ENCODE measurements at regions not wholly inside any gene's neighbourhood (a gene's known extent, or its start where the extent isn't known, plus 50 kb on each side); places are given as distances from the start of the nearest gene placed in this dataset.
"Not testable (repeated sequence)": the region's sequence is repeated elsewhere in the genome, so short reads cannot be mapped to it uniquely, and the experiment has no call there.

DNA sequence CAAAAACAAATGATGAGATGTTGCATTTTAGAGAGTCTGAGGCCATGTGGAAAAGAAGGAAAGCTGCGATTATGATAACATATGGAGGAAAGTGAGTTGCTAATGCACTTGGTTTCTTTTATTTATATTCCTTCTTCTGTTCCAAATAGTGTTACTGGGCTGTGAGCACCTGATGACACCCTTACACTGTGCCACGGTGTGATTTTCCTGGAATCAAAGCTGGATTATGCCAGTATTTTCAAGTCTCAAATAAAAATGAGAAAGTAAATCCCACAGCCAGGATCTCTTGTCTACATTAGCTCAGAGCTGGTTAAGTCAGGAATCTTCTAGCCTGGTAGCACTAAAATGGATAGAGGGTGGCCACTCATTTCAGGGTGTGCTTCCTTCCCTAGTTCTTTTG is 670.8 kb downstream of the TDRD15 start:
- DNase-seq, result no peak

GRCh38 chr2:21800356-21800755 is 676.6 kb downstream of the TDRD15 start:
- DNase-seq, result no peak

- DNase-seq, result no peak
Observed at GRCh38 chr2:21803550-21803949, 679.8 kb downstream of the TDRD15 start.

- no peak for DNase-seq
Observed at GRCh38 chr2:21804151-21804550, 680.4 kb downstream of the TDRD15 start.

DNA sequence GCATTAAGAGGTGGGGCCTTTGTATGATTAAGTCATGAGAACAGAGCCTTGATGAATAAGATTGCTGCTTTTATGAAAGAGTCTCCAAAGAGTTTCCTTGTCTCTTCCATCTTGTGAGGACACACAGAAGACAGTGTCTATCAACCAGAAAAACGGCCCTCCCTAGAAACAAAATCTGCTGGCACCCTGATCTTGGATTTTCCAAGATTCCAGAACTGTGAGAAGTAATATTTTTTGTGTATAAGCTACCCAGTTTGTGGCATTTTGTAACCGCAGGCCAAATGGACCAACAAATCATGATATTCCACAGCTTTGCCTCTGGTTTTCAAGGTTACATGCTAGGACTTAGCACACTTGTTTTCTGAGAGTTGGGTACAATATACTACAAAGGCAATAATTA is 687.8 kb downstream of the TDRD15 start:
- DNase-seq, result no peak

- DNase-seq, result no peak
Observed at GRCh38 chr2:21812766-21813165, 689.0 kb downstream of the TDRD15 start.

DNA sequence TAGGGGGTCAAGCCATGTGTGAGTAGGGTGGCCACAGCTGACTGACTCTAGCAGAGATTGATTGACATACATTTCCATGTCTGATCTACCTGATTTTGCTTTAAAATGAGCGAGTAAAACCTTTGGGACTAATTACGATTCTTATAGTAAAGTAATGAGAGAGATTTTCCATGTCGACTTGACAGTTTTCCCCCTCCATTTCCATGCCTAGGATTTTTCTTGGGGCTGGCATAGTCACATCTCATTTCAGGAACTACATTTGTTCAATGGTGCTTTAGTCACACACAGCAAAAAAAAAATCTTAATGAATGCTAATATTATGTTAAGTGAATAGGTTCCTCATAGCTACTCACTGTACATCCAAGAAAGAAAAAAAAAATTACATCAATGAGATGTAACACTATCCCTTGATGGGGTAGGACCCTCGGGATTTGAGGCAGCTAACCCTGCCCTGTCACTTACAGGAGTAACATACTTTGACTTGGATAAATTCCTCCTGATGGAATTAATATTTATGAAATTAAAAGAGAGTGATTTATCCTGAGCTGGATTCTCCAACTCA is 690.9 kb downstream of the TDRD15 start:
- no peak for DNase-seq

DNA sequence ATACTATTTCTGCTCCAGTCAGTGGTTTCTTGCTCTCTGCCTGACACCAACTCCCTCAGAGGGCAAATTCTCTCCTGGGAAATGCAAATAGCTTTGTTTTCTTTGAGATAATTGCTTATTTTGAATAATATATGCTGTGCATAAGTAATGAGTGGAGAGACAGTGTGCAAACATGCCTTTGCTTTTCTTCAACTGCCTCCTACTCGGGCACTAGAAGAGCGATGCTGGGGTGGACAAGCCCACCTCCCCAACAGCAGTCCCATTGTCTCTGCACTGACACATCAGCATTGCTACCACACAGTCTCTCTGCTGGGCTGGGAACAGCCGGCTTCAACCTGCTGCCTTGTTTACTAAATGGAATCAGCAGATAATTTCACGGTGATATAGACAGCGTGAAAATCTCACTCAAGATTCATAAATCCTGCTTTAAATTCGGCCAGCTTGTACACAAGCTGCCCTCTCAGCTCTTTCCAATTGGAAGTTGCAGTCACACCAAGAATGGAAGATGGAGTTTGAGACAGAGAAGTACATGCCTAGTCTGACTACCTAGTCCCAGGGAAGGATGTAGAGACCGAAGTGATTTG is 694.5 kb downstream of the TDRD15 start:
- DNase-seq, result no peak

GRCh38 chr2:21819454-21819853 is 695.7 kb downstream of the TDRD15 start:
- DNase-seq, result no peak

- DNase-seq, result no peak
Observed at GRCh38 chr2:21820271-21820670, 696.5 kb downstream of the TDRD15 start.

- DNase-seq, result no peak
Observed at GRCh38 chr2:21821672-21822227, 698.0 kb downstream of the TDRD15 start.

GRCh38 chr2:21822505-21822904 is 698.7 kb downstream of the TDRD15 start:
- no peak for DNase-seq

GRCh38 chr2:21833767-21834166 is 710.0 kb downstream of the TDRD15 start:
- DNase-seq, result no peak

- DNase-seq, result no peak
Observed at GRCh38 chr2:21836261-21836660, 712.5 kb downstream of the TDRD15 start.

DNA sequence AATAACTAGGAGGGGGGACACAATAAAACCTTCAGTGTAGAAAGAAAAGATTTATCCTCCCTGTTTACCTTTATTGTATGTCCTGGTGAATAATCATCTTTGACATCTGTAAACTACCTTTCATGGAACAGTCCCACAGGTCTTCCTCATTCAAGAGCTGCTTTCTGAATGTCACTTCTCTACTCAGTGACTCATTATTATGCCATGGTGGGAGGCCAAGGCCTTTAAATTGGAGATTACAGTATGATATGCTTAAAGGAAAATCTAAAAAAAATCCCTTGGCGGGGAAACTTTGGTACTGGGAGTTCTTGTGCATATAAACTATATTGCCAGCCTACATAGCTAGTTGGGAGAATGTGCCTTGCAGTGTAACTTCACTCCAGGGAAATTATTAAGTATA is 713.0 kb downstream of the TDRD15 start:
- DNase-seq, result no peak

DNA sequence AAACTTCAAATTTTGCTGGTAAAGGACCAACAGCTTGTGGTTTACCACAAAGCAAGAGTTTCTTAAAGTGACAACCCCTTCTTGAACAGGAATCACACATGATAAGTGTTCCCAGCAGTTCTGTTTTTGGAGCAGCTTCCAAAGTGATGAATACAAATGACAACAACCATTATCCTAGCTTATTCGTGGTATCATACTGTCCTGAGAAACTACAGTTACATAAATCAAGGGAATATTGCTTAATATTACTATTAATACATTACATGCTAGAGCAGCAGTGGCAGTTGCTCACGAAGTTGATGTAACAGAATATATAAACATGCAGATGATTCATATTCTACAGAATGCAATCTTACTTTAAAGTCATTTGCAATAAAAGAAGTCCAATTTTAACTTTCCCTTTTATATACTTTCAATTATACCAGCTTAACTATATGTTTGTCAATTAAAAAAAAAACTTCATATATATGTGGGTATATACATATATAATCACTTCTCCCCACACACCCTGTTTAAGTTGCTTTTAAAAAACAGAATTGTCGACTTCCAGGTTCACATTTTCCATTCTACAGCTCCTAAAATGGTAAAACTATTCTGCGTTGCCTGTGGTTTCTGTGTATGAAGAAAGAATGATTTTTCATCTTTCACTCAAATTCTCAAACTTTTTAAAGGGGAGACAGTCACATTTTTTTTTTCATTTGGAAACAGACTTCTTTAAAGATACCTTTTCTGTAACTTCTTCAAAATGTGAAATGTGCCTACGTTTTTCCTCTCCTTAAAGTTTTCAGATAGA is 713.6 kb downstream of the TDRD15 start:
- DNase-seq, result no peak

- DNase-seq, result no peak
Observed at GRCh38 chr2:21841341-21841740, 717.6 kb downstream of the TDRD15 start.

DNA sequence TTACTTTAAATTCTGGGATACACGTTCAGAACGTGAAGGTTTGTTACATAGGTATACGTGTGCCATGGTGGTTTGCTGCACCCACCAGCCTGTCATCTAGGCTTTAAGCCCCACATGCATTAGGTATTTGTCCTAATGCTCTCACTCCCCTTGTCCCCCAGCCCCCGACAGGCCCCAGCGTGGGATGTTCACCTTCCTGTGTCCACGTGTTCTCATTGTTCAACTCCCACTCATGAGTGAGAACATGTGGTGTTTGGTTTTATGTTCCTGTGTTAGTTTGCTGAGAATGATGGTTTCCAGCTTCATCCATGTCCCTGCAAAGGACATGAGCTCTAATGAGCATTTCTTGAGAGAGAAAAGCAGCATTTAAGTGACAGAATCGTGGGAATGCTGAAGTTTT is 726.6 kb downstream of the TDRD15 start:
- not testable (repeated sequence) for DNase-seq

DNA sequence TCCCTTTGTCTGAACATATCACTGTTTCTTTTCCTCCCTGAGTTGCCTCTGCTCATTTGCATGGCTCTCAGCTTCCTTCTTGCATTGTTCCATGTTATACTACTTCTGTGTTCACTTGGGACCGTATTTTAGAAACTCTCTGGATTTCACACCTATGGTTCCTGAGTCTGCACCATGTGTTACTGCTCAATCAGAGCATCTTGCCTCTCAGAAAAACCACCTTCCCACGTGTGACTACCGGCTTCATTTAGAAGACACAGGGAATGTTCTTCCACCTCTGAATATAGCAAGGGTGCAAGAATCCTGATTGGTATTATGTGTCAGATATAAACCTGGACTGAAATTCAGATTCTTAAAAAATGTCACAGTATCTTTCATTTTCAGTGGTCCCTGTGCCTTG is 731.2 kb downstream of the TDRD15 start:
- DNase-seq, result no peak

GRCh38 chr2:21856708-21857107 is 732.9 kb downstream of the TDRD15 start:
- no peak for DNase-seq

DNA sequence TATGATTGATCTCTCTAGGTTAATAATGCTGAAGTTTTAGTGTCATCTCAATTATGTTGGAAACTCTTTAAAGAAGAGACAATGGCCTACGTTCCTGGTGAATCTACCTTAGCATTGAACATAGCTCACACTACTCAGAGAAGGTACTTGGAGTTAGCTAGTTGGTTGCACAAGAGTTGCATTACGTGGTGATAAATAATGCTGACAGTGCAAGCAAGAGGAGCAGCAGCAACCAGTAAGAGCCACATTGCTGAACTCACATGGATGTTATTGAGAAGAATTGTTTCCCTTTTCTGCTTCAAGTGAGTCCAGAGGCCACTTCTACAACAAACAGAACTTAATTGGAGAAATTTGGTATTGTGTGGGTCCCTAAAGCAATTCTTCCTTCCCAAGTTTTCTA is 737.1 kb downstream of the TDRD15 start:
- no peak for DNase-seq

- no peak for DNase-seq
Observed at GRCh38 chr2:21866316-21866715, 742.5 kb downstream of the TDRD15 start.

- no peak for DNase-seq
Observed at GRCh38 chr2:21887881-21888280, 764.1 kb downstream of the TDRD15 start.

GRCh38 chr2:21890041-21890440 is 766.3 kb downstream of the TDRD15 start:
- no peak for DNase-seq

Measured in suppressor macrophage (primary cell).